Hepatocyte (in vitro differentiated cells): ENCODE measurements at regions not wholly inside any gene's neighbourhood (a gene's known extent, or its start where the extent isn't known, plus 50 kb on each side); places are given as distances from the start of the nearest gene placed in this dataset.

Experiments used
- EZH2 ChIP-seq: fragments of 200-600 bp; sonication (generic); IDR thresholded peaks from 2 replicates; pipeline ENCODE4 v1.6.1; 2016; ENCODE audit warnings: antibody characterized with exemption, mild to moderate bottlenecking, borderline replicate concordance
- TF ChIP-seq, protein P1 (sequence below): fragments of 200-600 bp; sonication (generic); IDR thresholded peaks from 2 replicates; pipeline ENCODE4 v1.5.1; 2016; ENCODE audit warnings: antibody characterized with exemption, mild to moderate bottlenecking; ENCODE audit not compliant: poor library complexity

DNA sequence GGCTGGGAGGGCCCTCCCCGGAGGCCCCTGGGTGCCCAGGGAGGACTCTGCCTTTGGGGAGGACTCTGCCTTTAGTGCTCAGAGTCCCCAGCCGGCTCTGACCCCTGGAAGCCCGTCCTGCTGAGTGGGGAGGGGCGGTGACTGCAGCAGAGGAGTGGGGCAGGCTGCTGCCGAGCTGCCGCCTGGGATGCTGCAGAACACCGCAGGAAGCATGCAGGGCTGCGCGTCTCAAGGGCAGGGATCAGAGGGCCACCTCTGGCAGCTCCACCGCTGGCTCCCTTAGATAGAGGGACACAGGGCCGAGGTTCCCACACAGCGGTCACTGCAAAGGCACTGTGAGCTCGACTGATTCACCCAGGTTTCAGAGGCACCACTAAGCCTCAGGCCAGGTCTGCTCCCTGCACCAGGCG is 82.2 kb upstream of the GATA5 start:
- TF ChIP-seq, protein P1, sequence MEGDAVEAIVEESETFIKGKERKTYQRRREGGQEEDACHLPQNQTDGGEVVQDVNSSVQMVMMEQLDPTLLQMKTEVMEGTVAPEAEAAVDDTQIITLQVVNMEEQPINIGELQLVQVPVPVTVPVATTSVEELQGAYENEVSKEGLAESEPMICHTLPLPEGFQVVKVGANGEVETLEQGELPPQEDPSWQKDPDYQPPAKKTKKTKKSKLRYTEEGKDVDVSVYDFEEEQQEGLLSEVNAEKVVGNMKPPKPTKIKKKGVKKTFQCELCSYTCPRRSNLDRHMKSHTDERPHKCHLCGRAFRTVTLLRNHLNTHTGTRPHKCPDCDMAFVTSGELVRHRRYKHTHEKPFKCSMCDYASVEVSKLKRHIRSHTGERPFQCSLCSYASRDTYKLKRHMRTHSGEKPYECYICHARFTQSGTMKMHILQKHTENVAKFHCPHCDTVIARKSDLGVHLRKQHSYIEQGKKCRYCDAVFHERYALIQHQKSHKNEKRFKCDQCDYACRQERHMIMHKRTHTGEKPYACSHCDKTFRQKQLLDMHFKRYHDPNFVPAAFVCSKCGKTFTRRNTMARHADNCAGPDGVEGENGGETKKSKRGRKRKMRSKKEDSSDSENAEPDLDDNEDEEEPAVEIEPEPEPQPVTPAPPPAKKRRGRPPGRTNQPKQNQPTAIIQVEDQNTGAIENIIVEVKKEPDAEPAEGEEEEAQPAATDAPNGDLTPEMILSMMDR = no peak
- no peak for TF ChIP-seq EZH2
